ENCODE measurements at regions not wholly inside any gene's neighbourhood (a gene's known extent, or its start where the extent isn't known, plus 50 kb on each side); places are given as distances from the start of the nearest gene placed in this dataset.

- peak; percentile 27 for DNase-seq (ENCODE audit: low read depth)
- H3K4me3 ChIP-seq (replicated peaks; ENCODE audit: low read depth, low read length) = no peak overlapping the region
- no peak for TF ChIP-seq CTCF (IDR thresholded peaks at IDR 0.05; ENCODE audit: low read length, missing control alignments)
Observed at GRCh38 chr4:181860157-181860556, 383.0 kb upstream of the TENM3 start.

GRCh38 chr4:181860668-181861067, 382.5 kb upstream of the TENM3 start:
- TF ChIP-seq CTCF (IDR thresholded peaks at IDR 0.05; ENCODE audit: low read length, missing control alignments) = no peak
- DNase-seq (ENCODE audit: low read depth) = no peak
- no peak overlapping the region for H3K4me3 ChIP-seq (replicated peaks; ENCODE audit: low read depth, low read length)

GRCh38 chr4:181863856-181864255, 379.3 kb upstream of the TENM3 start:
- no peak for DNase-seq (ENCODE audit: low read depth)
- no peak for TF ChIP-seq CTCF (IDR thresholded peaks at IDR 0.05; ENCODE audit: low read length, missing control alignments)

GRCh38 chr4:181870326-181870725, 372.9 kb upstream of the TENM3 start:
- TF ChIP-seq CTCF (IDR thresholded peaks at IDR 0.05; ENCODE audit: low read length, missing control alignments) = no peak
- DNase-seq (ENCODE audit: low read depth) = peak; percentile 1
- no peak overlapping the region for H3K4me3 ChIP-seq (replicated peaks; ENCODE audit: low read depth, low read length)

More at GRCh38 chr4:181863856-181864255, 379.3 kb upstream of the TENM3 start:
- no peak overlapping the region for H3K4me3 ChIP-seq (replicated peaks; ENCODE audit: low read depth, low read length)

GRCh38 chr4:181874602-181875001, 368.6 kb upstream of the TENM3 start:
- TF ChIP-seq CTCF (IDR thresholded peaks at IDR 0.05; ENCODE audit: low read length, missing control alignments) = no peak
- H3K4me3 ChIP-seq (replicated peaks; ENCODE audit: low read depth, low read length) = no peak overlapping the region
- DNase-seq (ENCODE audit: low read depth) = no peak

GRCh38 chr4:181877329-181877848, 365.8 kb upstream of the TENM3 start:
- DNase-seq (ENCODE audit: low read depth) = no peak
- TF ChIP-seq CTCF (IDR thresholded peaks at IDR 0.05; ENCODE audit: low read length, missing control alignments) = no peak
- H3K4me3 ChIP-seq (replicated peaks; ENCODE audit: low read depth, low read length) = no peak overlapping the region

GRCh38 chr4:181890031-181890430, 353.2 kb upstream of the TENM3 start:
- no peak for DNase-seq (ENCODE audit: low read depth)
- H3K4me3 ChIP-seq (replicated peaks; ENCODE audit: low read depth, low read length) = no peak overlapping the region
- TF ChIP-seq CTCF (IDR thresholded peaks at IDR 0.05; ENCODE audit: low read length, missing control alignments) = no peak
